ENCODE measurements at regions not wholly inside any gene's neighbourhood (a gene's known extent, or its start where the extent isn't known, plus 50 kb on each side); places are given as distances from the start of the nearest gene placed in this dataset.

DNA sequence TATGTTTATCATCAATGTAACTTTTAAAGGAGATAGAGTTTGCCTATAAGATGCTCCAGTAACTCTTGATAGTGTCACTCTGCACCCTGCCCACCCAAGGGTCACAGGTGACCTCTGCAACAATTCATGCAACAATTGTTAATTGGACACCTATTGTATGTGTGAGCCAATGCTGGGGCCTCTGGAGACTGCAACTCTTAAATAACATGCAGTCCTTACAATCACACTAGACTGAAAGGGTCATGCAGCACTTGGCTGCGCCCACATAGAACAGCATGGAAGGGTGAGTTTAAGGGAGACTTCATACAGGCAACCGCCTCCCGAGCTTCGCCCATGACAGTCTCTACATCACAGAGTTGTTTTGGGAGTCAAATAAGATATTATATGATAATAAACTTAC, 137.1 kb upstream of the TWIST2 start:
- Histone ChIP-seq H3K4me1 (no peaks in the 10 kb centered on the region), H3K27me3 (no peaks in the 10 kb centered on the region), H3K9me3 (no peaks in the 10 kb centered on the region), H3K27ac (no peak overlapping the region), H3K4me3 (no peak overlapping the region), H3K36me3 (no peaks in the 10 kb centered on the region)
- TF ChIP-seq POLR2AphosphoS5 (IDR thresholded peaks at IDR 0.05) (no peak), POLR2A (IDR thresholded peaks at IDR 0.05) (no peak), EP300 (IDR thresholded peaks at IDR 0.05) (no peak)
- TF ChIP-seq, protein P1, sequence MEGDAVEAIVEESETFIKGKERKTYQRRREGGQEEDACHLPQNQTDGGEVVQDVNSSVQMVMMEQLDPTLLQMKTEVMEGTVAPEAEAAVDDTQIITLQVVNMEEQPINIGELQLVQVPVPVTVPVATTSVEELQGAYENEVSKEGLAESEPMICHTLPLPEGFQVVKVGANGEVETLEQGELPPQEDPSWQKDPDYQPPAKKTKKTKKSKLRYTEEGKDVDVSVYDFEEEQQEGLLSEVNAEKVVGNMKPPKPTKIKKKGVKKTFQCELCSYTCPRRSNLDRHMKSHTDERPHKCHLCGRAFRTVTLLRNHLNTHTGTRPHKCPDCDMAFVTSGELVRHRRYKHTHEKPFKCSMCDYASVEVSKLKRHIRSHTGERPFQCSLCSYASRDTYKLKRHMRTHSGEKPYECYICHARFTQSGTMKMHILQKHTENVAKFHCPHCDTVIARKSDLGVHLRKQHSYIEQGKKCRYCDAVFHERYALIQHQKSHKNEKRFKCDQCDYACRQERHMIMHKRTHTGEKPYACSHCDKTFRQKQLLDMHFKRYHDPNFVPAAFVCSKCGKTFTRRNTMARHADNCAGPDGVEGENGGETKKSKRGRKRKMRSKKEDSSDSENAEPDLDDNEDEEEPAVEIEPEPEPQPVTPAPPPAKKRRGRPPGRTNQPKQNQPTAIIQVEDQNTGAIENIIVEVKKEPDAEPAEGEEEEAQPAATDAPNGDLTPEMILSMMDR (IDR thresholded peaks at IDR 0.05) = no peak
- DNase-seq (ENCODE audit: low spot score in 2 of 2) = no peak
- WGBS = 83% methylated on average over 4 of the region's 4 CpGs

DNA sequence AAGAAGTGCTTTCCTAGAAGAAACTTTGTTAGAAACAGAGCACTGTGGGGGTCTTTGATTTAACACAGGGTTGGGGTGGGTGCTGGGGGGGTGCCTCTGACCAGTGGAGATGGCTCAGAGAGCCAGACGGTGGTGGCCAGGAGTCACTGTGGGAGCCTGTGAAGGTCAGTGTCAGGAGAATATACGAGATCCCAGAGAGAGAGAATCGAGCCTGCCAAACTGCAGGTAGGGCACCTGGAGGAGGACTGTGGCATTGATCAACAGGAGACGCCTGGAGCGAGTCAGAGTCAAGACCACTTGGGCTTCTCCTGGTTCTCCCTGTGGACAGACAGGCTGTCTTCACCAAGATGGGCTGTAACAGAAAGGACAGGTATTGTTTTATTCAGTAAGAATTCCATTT, 136.5 kb upstream of the TWIST2 start:
- H3K4me1 ChIP-seq = no peaks in the 10 kb centered on the region
- no peaks in the 10 kb centered on the region for H3K27me3 ChIP-seq
- TF ChIP-seq, protein P1 (IDR thresholded peaks at IDR 0.05) = no peak
- TF ChIP-seq EP300 (IDR thresholded peaks at IDR 0.05) (no peak), POLR2AphosphoS5 (IDR thresholded peaks at IDR 0.05) (no peak), POLR2A (IDR thresholded peaks at IDR 0.05) (no peak)
- no peak for DNase-seq (ENCODE audit: low spot score in 2 of 2)
- no peak overlapping the region for H3K4me3 ChIP-seq
- 85% methylated on average over 5 of the region's 5 CpGs for WGBS
- H3K36me3 ChIP-seq = no peaks in the 10 kb centered on the region
- H3K9me3 ChIP-seq = no peaks in the 10 kb centered on the region
- no peak overlapping the region for H3K27ac ChIP-seq

DNA sequence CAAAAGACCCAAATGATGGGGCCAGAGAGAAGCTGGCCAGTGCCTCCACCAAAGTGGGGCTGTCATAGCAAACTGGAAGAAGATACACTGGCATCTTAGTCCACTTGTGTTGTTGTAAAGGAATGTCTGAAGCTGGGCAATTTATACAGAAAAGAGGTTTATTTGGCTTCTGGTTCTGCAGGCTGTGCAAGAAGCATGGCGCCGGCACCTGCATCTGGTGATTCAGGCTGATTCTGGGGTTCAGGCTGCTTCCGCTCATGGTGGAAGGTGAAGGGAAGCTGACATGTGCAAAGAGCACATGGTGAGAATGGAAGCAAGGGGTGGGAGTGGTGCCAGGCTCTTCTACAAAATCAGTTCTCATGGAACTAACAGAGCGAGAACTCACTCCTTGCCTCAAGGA, 135.9 kb upstream of the TWIST2 start:
- TF ChIP-seq, protein P1 (IDR thresholded peaks at IDR 0.05) = no peak
- TF ChIP-seq POLR2A (IDR thresholded peaks at IDR 0.05) = no peak
- no peak for TF ChIP-seq POLR2AphosphoS5 (IDR thresholded peaks at IDR 0.05)
- TF ChIP-seq EP300 (IDR thresholded peaks at IDR 0.05) = no peak
- DNase-seq (ENCODE audit: low spot score in 2 of 2) = no peak
- Histone ChIP-seq H3K27me3 (no peaks in the 10 kb centered on the region), H3K36me3 (no peaks in the 10 kb centered on the region), H3K9me3 (no peaks in the 10 kb centered on the region), H3K27ac (no peak overlapping the region), H3K4me3 (no peak overlapping the region), H3K4me1 (no peaks in the 10 kb centered on the region)
- WGBS = 91% methylated on average over 4 of the region's 4 CpGs

DNA sequence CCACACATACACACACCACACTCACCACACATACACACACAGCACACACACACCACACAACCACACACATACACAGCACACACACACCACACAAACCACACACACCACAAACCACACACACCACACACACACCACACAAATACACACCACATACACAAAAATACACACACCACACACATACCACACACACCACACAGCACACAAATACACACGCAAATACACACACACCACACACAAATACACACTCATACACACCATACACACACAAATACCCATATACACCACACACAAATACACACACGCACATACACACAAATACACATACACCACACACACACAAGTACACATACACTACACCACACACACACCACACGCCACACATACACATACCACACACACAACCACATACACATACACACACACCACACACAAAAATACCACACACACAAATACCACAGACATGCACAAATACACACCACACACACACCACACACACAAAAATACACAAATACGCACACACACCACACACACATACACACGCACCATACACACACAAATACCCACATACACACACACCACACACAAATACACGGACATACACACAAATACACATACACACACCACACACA, 134.6 kb upstream of the TWIST2 start:
- Histone ChIP-seq H3K4me3 (no peak overlapping the region), H3K27me3 (no peaks in the 10 kb centered on the region), H3K36me3 (no peaks in the 10 kb centered on the region), H3K4me1 (no peaks in the 10 kb centered on the region), H3K27ac (no peak overlapping the region), H3K9me3 (no peaks in the 10 kb centered on the region)
- no peak for TF ChIP-seq EP300 (IDR thresholded peaks at IDR 0.05)
- TF ChIP-seq, protein P1 (IDR thresholded peaks at IDR 0.05) = no peak
- TF ChIP-seq POLR2A (IDR thresholded peaks at IDR 0.05) = no peak
- DNase-seq (ENCODE audit: low spot score in 2 of 2) = no peak
- 92% methylated on average over 6 of the region's 6 CpGs for WGBS

DNA sequence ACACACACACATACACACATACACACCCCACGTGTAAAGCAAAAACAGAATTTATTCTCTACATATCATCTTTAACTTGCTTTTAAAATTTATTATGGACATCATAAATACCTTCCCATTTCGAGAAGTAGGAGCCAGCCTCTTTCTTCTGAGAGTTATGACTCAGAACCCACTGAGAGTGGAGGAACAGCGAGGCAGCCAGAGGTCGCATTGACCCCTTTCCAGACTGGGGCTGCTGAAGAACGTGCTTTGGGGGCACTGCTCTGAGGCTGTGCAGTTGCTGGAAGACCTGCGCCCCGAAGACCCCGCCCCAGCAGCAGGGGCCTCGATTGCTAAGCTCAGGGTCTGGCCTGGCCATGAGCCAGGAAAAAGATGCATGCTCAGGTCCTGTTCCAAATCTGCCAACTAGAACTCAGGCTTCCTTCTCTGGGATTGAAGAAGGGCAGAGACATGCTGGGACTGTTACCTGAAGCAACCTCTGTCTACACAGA, 133.8 kb upstream of the TWIST2 start:
- H3K27me3 ChIP-seq = no peaks in the 10 kb centered on the region
- no peak overlapping the region for H3K27ac ChIP-seq
- TF ChIP-seq POLR2AphosphoS5 (IDR thresholded peaks at IDR 0.05) = no peak
- TF ChIP-seq EP300 (IDR thresholded peaks at IDR 0.05) = no peak
- TF ChIP-seq POLR2A (IDR thresholded peaks at IDR 0.05) = no peak
- no peaks in the 10 kb centered on the region for H3K4me1 ChIP-seq
- 25% methylated on average over 5 of the region's 9 CpGs for WGBS
- H3K36me3 ChIP-seq = no peaks in the 10 kb centered on the region
- H3K4me3 ChIP-seq = no peak overlapping the region
- H3K9me3 ChIP-seq = no peaks in the 10 kb centered on the region
- DNase-seq (ENCODE audit: low spot score in 2 of 2) = no peak

DNA sequence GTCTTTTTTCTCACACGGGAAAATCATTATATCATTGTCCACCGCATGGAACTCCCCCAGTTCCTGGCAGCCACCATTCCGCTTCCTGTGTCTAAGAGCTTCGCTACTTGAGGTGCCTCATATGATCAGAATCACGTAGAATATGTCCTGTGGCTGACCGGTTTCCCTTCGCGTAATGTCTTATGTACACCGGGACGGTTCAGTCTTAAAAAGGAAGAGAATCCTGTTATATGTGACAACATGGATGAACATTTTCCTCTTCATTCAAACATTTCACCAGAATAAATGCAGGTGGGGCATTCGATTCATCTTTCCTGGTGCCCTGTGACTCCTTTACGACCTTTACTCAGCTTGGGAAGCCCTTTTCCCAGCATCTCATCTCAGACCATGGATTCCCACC, 131.7 kb upstream of the TWIST2 start:
- TF ChIP-seq POLR2A (IDR thresholded peaks at IDR 0.05) (no peak), EP300 (IDR thresholded peaks at IDR 0.05) (no peak), POLR2AphosphoS5 (IDR thresholded peaks at IDR 0.05) (no peak)
- TF ChIP-seq, protein P1 (IDR thresholded peaks at IDR 0.05) = no peak
- H3K4me1 ChIP-seq = peaks cover 4% of the 10 kb centered on the region
- no peak overlapping the region for H3K27ac ChIP-seq
- WGBS = 92% methylated on average over 12 of the region's 12 CpGs
- DNase-seq (ENCODE audit: low spot score in 2 of 2) = no peak
- no peaks in the 10 kb centered on the region for H3K27me3 ChIP-seq
- no peak overlapping the region for H3K4me3 ChIP-seq
- H3K9me3 ChIP-seq = no peaks in the 10 kb centered on the region
- no peaks in the 10 kb centered on the region for H3K36me3 ChIP-seq

Data from suprapubic skin (tissue), 4 donors.